Endothelial cell of umbilical vein (primary cell): ENCODE measurements at regions not wholly inside any gene's neighbourhood (a gene's known extent, or its start where the extent isn't known, plus 50 kb on each side); places are given as distances from the start of the nearest gene placed in this dataset.

Source experiments
- CTCF ChIP-seq, 2 donors: IDR thresholded peaks; 1 replicate in 1 of 2; 2 replicates in 1 of 2; pipeline ENCODE4 v1.5.1; 2011; ENCODE audit warnings: low read length in 2 of 2, mild to moderate bottlenecking in 2 of 2, moderate library complexity in 2 of 2, control low read depth in 1 of 2, inconsistent platforms in 1 of 2, low read depth in 1 of 2; ENCODE audit not compliant: insufficient read depth in 1 of 2; ENCODE audit errors: extremely low read depth in 1 of 2
- MAX ChIP-seq: IDR thresholded peaks from 2 replicates; pipeline ENCODE4 v1.6.1; 2011; ENCODE audit not compliant: insufficient read depth, insufficient read length
- POLR2A ChIP-seq: IDR thresholded peaks from 2 replicates; pipeline ENCODE4 v1.6.1; 2012; ENCODE audit warnings: low read depth, mild to moderate bottlenecking, control low read depth, low read length
- POLR2AphosphoS5 ChIP-seq: IDR thresholded peaks from 2 replicates; pipeline ENCODE4 v1.6.1; 2012; ENCODE audit warnings: low read depth, mild to moderate bottlenecking, control low read depth, low read length, moderate library complexity; ENCODE audit not compliant: insufficient read depth

GRCh38 chr2:105686588-105686987, 58.1 kb upstream of the NCK2 start:
- TF ChIP-seq CTCF (IDR thresholded peaks at IDR 0.05; ENCODE audit: extremely low read depth in 1 of 2, insufficient read depth in 1 of 2, low read depth in 1 of 2, low read length in 2 of 2) = no peak
- no peak for TF ChIP-seq POLR2A
- no peak for TF ChIP-seq POLR2AphosphoS5
- no peak for TF ChIP-seq MAX
